Spleen (tissue), 7 donors: ENCODE measurements at regions not wholly inside any gene's neighbourhood (a gene's known extent, or its start where the extent isn't known, plus 50 kb on each side); places are given as distances from the start of the nearest gene placed in this dataset.

Experiments used
- POLR2A ChIP-seq, 3 donors: fragments of 450-650 bp; IDR thresholded peaks; one replicate each; pipeline ENCODE4 v1.5.1; 2017; ENCODE audit warnings: antibody characterized with exemption in 3 of 3, mild to moderate bottlenecking in 1 of 3
- POLR2AphosphoS5 ChIP-seq, 3 donors: sonication (generic); formaldehyde crosslinking; IDR thresholded peaks; one replicate each; pipeline ENCODE4 v1.5.1; 2017; ENCODE audit warnings: antibody characterized with exemption in 3 of 3
- TF ChIP-seq, protein P1 (sequence below), 11 experiments: fragments of 200-600 bp in 7 of 11; fragments of 450-650 bp in 4 of 11; sonication (generic) in 4 of 11; IDR thresholded peaks in 8 of 11; conservative IDR thresholded peaks in 3 of 11; 1 replicate in 7 of 11; 2 replicates in 4 of 11; pipeline versions ENCODE4 v1.4.0 to v1.8.0; 2016 to 2021; ENCODE audit warnings: antibody characterized with exemption in 11 of 11, inconsistent platforms in 4 of 11, mild to moderate bottlenecking in 1 of 11
- donor health status: DM: no; HTN: no; CAD: no; lungs with moderate emphysema.
- donor health status: DM: no; HTN: no; CAD: no.
- donor health status: DM: no; HTN: no; CAD: no.

GRCh38 chr10:71145352-71145945, 66.9 kb upstream of the UNC5B start:
- TF ChIP-seq, protein P1, sequence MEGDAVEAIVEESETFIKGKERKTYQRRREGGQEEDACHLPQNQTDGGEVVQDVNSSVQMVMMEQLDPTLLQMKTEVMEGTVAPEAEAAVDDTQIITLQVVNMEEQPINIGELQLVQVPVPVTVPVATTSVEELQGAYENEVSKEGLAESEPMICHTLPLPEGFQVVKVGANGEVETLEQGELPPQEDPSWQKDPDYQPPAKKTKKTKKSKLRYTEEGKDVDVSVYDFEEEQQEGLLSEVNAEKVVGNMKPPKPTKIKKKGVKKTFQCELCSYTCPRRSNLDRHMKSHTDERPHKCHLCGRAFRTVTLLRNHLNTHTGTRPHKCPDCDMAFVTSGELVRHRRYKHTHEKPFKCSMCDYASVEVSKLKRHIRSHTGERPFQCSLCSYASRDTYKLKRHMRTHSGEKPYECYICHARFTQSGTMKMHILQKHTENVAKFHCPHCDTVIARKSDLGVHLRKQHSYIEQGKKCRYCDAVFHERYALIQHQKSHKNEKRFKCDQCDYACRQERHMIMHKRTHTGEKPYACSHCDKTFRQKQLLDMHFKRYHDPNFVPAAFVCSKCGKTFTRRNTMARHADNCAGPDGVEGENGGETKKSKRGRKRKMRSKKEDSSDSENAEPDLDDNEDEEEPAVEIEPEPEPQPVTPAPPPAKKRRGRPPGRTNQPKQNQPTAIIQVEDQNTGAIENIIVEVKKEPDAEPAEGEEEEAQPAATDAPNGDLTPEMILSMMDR (IDR thresholded peaks at IDR 0.05 in 8 of 11, conservative IDR thresholded peaks at IDR 0.05 in 3 of 11) = no peak
- TF ChIP-seq POLR2A (IDR thresholded peaks at IDR 0.05) (no peak), POLR2AphosphoS5 (IDR thresholded peaks at IDR 0.05) (no peak)
